ENCODE measurements at regions not wholly inside any gene's neighbourhood (a gene's known extent, or its start where the extent isn't known, plus 50 kb on each side); places are given as distances from the start of the nearest gene placed in this dataset.

- H3K9me3 ChIP-seq = no peaks in the 10 kb centered on the region
- no peaks in the 10 kb centered on the region for H3K4me1 ChIP-seq
- H3K27ac ChIP-seq = no peak overlapping the region
- H3K36me3 ChIP-seq (ENCODE audit: low read depth, missing control alignments) = no peaks in the 10 kb centered on the region
- intact Hi-C loops (cut with DNase I; ENCODE audit: low total_unique reads) = no loop called here
- H3K4me3 ChIP-seq = no peak overlapping the region
- no peaks in the 10 kb centered on the region for H3K27me3 ChIP-seq
- 60 to 61% methylated on average over 5 of the region's 5 CpGs for WGBS, 2 donors
- no peak for TF ChIP-seq CTCF (IDR thresholded peaks at IDR 0.05)
- TF ChIP-seq POLR2A (IDR thresholded peaks at IDR 0.05) = no peak
- DNase-seq = no peak
These were observed 316.6 kb upstream of the NCAM1 start for GRCh38 chr11:112644410-112645131.

GRCh38 chr11:112649856-112650255 is 311.4 kb upstream of the NCAM1 start:
- Histone ChIP-seq H3K27me3 (no peaks in the 10 kb centered on the region), H3K36me3 (ENCODE audit: low read depth, missing control alignments) (no peaks in the 10 kb centered on the region), H3K4me3 (no peak overlapping the region), H3K27ac (no peak overlapping the region), H3K4me1 (peaks cover 4% of the 10 kb centered on the region), H3K9me3 (no peaks in the 10 kb centered on the region)
- 85 to 87% methylated on average over 6 of the region's 6 CpGs for WGBS, 2 donors
- TF ChIP-seq POLR2A (IDR thresholded peaks at IDR 0.05) = no peak
- TF ChIP-seq CTCF (IDR thresholded peaks at IDR 0.05) = no peak
- intact Hi-C loops (cut with DNase I; ENCODE audit: low total_unique reads) = no loop called here
- DNase-seq = no peak

DNA sequence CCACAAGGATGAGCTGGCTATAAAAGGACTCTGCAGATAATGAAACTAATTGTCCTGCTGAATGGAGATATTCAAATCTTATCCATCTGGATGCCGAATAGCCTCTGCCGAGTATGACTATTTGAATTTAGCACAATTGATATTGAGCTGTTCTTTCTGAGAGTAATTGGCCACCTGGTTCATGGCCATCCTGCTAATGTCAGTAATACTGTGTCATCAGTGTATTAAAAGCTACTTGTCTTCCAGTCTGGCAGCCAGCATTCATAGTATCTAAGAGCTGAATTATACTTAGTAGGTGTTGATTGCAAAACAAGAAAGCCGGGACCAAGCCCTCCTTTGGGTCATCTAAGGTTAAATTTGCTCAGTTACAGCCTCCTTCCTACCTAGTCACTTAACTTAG is 310.7 kb upstream of the NCAM1 start:
- WGBS, 2 donors = 61 to 68% methylated on average over 3 of the region's 3 CpGs
- no peak for TF ChIP-seq CTCF (IDR thresholded peaks at IDR 0.05)
- TF ChIP-seq POLR2A (IDR thresholded peaks at IDR 0.05) = no peak

GRCh38 chr11:112651386-112651785 is 309.8 kb upstream of the NCAM1 start:
- H3K4me3 ChIP-seq = no peak overlapping the region
- no peaks in the 10 kb centered on the region for H3K27me3 ChIP-seq
- peaks cover 5% of the 10 kb centered on the region for H3K4me1 ChIP-seq
- no peak for DNase-seq
- no peaks in the 10 kb centered on the region for H3K36me3 ChIP-seq (ENCODE audit: low read depth, missing control alignments)
- H3K27ac ChIP-seq = no peak overlapping the region
- H3K9me3 ChIP-seq = no peaks in the 10 kb centered on the region
- intact Hi-C loops (cut with DNase I; ENCODE audit: low total_unique reads) = no loop called here
- TF ChIP-seq CTCF (IDR thresholded peaks at IDR 0.05) (no peak), POLR2A (IDR thresholded peaks at IDR 0.05) (no peak)

More for the DNA sequence above, 310.7 kb upstream of the NCAM1 start:
- intact Hi-C loops (cut with DNase I; ENCODE audit: low total_unique reads) = no loop called here
- Histone ChIP-seq H3K36me3 (ENCODE audit: low read depth, missing control alignments) (no peaks in the 10 kb centered on the region), H3K27me3 (no peaks in the 10 kb centered on the region), H3K9me3 (no peaks in the 10 kb centered on the region), H3K4me1 (peaks cover 5% of the 10 kb centered on the region), H3K27ac (no peak overlapping the region), H3K4me3 (no peak overlapping the region)
- no peak for DNase-seq

DNA sequence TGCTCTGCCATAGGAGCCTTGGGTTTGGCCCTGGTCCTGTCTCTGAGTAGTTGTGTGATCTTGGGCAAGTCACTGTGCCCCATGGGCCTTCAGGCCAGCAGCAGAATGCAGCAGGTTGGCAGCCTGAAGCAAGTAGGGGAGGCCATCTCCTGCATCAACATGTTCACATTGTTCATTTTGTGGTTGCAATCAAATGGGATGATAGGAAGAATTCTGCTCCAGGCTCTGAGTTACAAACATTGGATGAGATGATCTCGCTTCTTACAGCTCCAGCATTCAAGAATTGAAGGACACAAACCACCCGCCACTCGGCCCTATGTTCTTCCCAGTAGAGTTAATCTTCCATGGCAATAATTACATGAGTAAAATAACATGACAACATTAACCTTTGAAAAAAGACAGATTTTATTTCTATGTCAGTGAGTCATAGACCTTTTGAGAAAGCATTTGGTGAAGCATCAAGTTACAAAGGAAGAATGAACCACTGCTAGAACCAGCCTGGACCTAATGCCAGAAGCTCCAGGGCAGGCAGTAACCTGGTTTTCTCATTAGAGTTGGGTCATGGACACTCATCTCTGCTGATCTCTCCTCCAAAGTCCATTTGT is 308.3 kb upstream of the NCAM1 start:
- Histone ChIP-seq H3K9me3 (no peaks in the 10 kb centered on the region), H3K4me3 (no peak overlapping the region), H3K27ac (no peak overlapping the region), H3K36me3 (ENCODE audit: low read depth, missing control alignments) (no peaks in the 10 kb centered on the region), H3K27me3 (no peaks in the 10 kb centered on the region), H3K4me1 (peaks cover 5% of the 10 kb centered on the region)
- TF ChIP-seq CTCF (IDR thresholded peaks at IDR 0.05) (no peak), POLR2A (IDR thresholded peaks at IDR 0.05) (no peak)
- intact Hi-C loops (cut with DNase I; ENCODE audit: low total_unique reads) = no loop called here
- DNase-seq = no peak
- 94 to 97% methylated on average over 3 of the region's 3 CpGs for WGBS, 2 donors

Measured in testis (tissue), 2 donors.